GM23338 (cell line): ENCODE measurements at regions not wholly inside any gene's neighbourhood (a gene's known extent, or its start where the extent isn't known, plus 50 kb on each side); places are given as distances from the start of the nearest gene placed in this dataset.

Experiments
- ATAC-seq: fragments of 200-7000 bp; cut with Tn5 transposase; 3 replicates; pipeline ENCODE4 v1.9.1; 2020
- DNase-seq: peaks from one replicate; pipeline ENCODE4 v3.0.0-alpha.2; 2015; ENCODE audit warnings: low spot score
- H2AFZ ChIP-seq: fragments of 200-600 bp; sonication (generic); 2 replicates; pipeline ENCODE4 v1.8.0; 2016; ENCODE audit warnings: antibody characterized with exemption, mild to moderate bottlenecking, moderate library complexity
- H3F3A ChIP-seq: fragments of 200-600 bp; sonication (generic); replicated peaks from 2 replicates; pipeline ENCODE4 v1.8.0; 2017; ENCODE audit warnings: antibody characterized with exemption, mixed run types, low read depth
- H3K27ac ChIP-seq: fragments of 200-600 bp; sonication (generic); 2 replicates; pipeline ENCODE4 v1.6.1; 2016; ENCODE audit warnings: low read depth
- H3K27me3 ChIP-seq: fragments of 200-600 bp; sonication (generic); 2 replicates; pipeline ENCODE4 v1.8.0; 2016; ENCODE audit warnings: mild to moderate bottlenecking, mixed run types, moderate library complexity; ENCODE audit not compliant: insufficient read depth
- H3K36me3 ChIP-seq: fragments of 200-600 bp; sonication (generic); 2 replicates; pipeline ENCODE4 v1.8.0; 2016; ENCODE audit warnings: mild to moderate bottlenecking; ENCODE audit not compliant: insufficient read depth
- H3K4me1 ChIP-seq: fragments of 200-600 bp; sonication (generic); 2 replicates; pipeline ENCODE4 v1.8.0; 2016; ENCODE audit warnings: mild to moderate bottlenecking, moderate library complexity; ENCODE audit not compliant: insufficient read depth
- H3K4me2 ChIP-seq: fragments of 200-600 bp; sonication (generic); 2 replicates; pipeline ENCODE4 v1.7.1; 2017; ENCODE audit warnings: mixed run types
- H3K4me3 ChIP-seq: fragments of 200-600 bp; sonication (generic); 2 replicates; pipeline ENCODE4 v1.6.1; 2016; ENCODE audit warnings: mixed run types
- H3K79me2 ChIP-seq: fragments of 200-600 bp; sonication (generic); replicated peaks from 2 replicates; pipeline ENCODE4 v1.8.0; 2017; ENCODE audit warnings: mild to moderate bottlenecking; ENCODE audit not compliant: insufficient read depth
- H3K9me2 ChIP-seq: fragments of 200-600 bp; sonication (generic); 2 replicates; pipeline ENCODE4 v1.8.0; 2017; ENCODE audit not compliant: insufficient read depth
- H4K20me1 ChIP-seq: fragments of 200-600 bp; sonication (generic); replicated peaks from 2 replicates; pipeline ENCODE4 v1.8.0; 2017; ENCODE audit warnings: mild to moderate bottlenecking; ENCODE audit not compliant: insufficient read depth
- H3K27ac Mint-ChIP-seq: 2 replicates; pipeline ENCODE4 v1.8.0; 2020; ENCODE audit warnings: inconsistent platforms, mild to moderate bottlenecking, moderate library complexity, mixed read lengths
- H3K27me3 Mint-ChIP-seq: 3 replicates; pipeline ENCODE4 v1.8.0; 2022; ENCODE audit warnings: low read depth, mild to moderate bottlenecking, moderate library complexity, mixed read lengths, inconsistent platforms; ENCODE audit not compliant: insufficient read depth, poor library complexity
- H3K36me3 Mint-ChIP-seq: 3 replicates; pipeline ENCODE4 v1.8.0; 2021; ENCODE audit warnings: low read depth, mild to moderate bottlenecking, inconsistent platforms, moderate library complexity, mixed read lengths
- H3K4me1 Mint-ChIP-seq: 3 replicates; pipeline ENCODE4 v1.8.0; 2020; ENCODE audit warnings: mild to moderate bottlenecking, inconsistent platforms, mixed read lengths
- H3K4me3 Mint-ChIP-seq: 3 replicates; pipeline ENCODE4 v1.8.0; 2021; ENCODE audit warnings: moderate library complexity, mild to moderate bottlenecking, inconsistent platforms, mixed read lengths
- H3K9me3 Mint-ChIP-seq: 3 replicates; pipeline ENCODE4 v1.8.0; 2020; ENCODE audit warnings: moderate library complexity, mild to moderate bottlenecking, inconsistent platforms, mixed read lengths
- CREB1 ChIP-seq: fragments of 250-450 bp; sonication (Bioruptor Pico); IDR thresholded peaks from 2 replicates; pipeline ENCODE4 v1.5.0; 2020; ENCODE audit warnings: low read depth, mild to moderate bottlenecking, moderate library complexity
- EZH2phosphoT487 ChIP-seq: fragments of 200-600 bp; sonication (generic); IDR thresholded peaks from one replicate; pipeline ENCODE4 v1.8.1; 2018; ENCODE audit warnings: antibody characterized with exemption; ENCODE audit not compliant: unreplicated experiment
- JUNB ChIP-seq: IDR thresholded peaks from one replicate; pipeline ENCODE4 v1.6.1; 2016; ENCODE audit warnings: antibody characterized with exemption; ENCODE audit not compliant: unreplicated experiment
- ZNF331 ChIP-seq: fragments of 250-450 bp; sonication (Bioruptor Pico); IDR thresholded peaks from 2 replicates; pipeline ENCODE4 v1.5.0; 2020; ENCODE audit warnings: low read depth, mild to moderate bottlenecking, moderate library complexity
- ZNF462 ChIP-seq: fragments of 250-450 bp; sonication (Bioruptor Pico); IDR thresholded peaks from 2 replicates; pipeline ENCODE4 v1.5.0; 2020; ENCODE audit warnings: mild to moderate bottlenecking, moderate library complexity

DNA sequence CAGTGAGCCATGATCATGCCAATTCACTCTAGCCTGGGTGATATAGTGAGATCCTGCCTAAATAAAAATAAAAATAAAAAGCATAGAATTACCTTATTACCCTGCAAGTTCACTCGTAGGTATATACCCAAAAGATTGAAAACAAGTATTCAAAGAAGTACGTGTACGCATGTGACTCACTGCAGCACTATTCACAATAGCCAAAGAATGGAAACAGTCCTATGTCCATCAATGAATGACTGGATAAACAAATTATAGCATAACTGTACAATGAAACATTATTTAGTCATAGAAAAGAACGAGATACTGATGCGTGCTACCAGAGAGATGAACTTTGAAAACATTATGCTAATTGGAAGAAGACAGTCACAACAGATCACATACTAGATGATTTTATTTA is 204.6 kb upstream of the DIAPH2 start (continued):
- TF ChIP-seq EZH2phosphoT487 (no peak), JUNB (no peak), CREB1 (CRISPR knock-in tag) (no peak), ZNF331 (CRISPR knock-in tag) (no peak)

DNA sequence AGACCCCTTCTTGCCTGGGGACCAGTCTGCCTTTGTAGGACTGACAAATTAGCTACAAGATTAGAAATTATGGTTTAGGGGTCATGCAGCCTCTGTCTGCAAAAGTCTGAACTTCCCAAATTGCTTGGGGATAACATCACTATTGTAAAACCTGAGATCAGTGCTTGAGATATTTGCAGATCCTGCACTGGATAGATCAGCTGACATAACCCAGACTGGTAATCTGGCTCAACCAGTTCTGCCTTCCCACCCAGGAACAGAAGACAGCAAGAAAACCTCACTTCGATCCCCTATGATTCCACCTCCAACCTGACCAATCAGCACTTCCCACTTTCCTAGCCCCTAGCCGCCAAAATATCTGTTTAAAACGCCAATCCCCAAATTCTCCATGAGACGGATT is 202.8 kb upstream of the DIAPH2 start:
- peaks cover 15% of the 10 kb centered on the region; the same call in 2 of the 3 replicates for H3K4me1 Mint-ChIP-seq
- Histone ChIP-seq H3K27me3 (no peaks in the 10 kb centered on the region), H3K9me2 (no peaks in the 10 kb centered on the region), H3K4me2 (no peak overlapping the region), H2AFZ (no peak overlapping the region), H3K27ac (no peak overlapping the region), H3K36me3 (no peaks in the 10 kb centered on the region), H3K79me2 (no peaks in the 10 kb centered on the region), H4K20me1 (no peaks in the 10 kb centered on the region), H3F3A (no peaks in the 10 kb centered on the region), H3K4me1 (peaks cover 6% of the 10 kb centered on the region; the same call in 1 of the 2 replicates), H3K4me3 (no peak overlapping the region)
- TF ChIP-seq ZNF462 (CRISPR knock-in tag), result no peak
- peaks cover 5% of the 10 kb centered on the region; the same call in 2 of the 3 replicates for H3K9me3 Mint-ChIP-seq
- H3K36me3 Mint-ChIP-seq, result peaks cover 16% of the 10 kb centered on the region
- H3K4me3 Mint-ChIP-seq, result no peak overlapping the region
- H3K27ac Mint-ChIP-seq, result no peak overlapping the region
- H3K27me3 Mint-ChIP-seq, result no peaks in the 10 kb centered on the region
- DNase-seq (no peak), ATAC-seq (no peak)
